ENCODE measurements at regions not wholly inside any gene's neighbourhood (a gene's known extent, or its start where the extent isn't known, plus 50 kb on each side); places are given as distances from the start of the nearest gene placed in this dataset.

DNA sequence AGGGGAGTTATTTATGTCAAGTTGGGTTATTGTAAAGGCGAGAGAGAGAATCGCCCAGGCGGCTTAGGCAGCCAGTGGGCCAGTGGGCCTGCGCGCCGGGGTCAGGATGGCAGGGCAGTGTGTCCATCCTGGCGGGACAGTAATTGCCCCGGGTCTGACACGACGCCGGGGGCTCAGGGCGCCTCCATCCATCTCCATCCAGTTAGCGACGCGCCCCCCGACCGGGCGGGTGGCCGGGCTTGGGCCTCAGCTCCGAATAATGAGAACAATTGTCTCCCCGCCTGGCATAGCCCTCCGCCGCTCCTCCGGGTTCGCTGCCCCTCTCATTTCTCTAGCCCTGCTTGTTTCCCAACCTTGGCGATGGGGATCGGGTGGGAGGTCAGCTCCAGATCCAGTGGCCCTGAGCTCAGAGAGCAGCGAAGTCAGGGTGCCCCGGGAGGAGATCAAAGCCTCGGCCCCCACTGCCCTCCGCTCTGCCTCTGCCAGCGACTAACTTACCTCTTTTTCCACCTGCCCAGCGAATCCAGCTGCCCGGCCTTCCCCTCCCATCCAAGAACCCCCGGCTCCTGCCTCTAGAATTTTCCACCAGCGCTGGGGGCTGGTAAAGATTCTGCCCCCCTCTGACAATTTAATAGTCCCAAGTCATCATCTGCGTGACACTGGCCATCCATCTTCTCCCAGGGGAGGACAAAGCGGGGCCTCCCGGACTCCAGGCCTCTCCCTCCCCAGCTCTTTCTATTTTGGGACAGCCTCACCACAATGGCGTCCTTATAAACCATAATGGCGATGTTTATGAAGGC lies 56.9 kb upstream of the TMEM33 start:
- no peaks in the 10 kb centered on the region for H3K9me2 ChIP-seq (ENCODE audit: insufficient read depth)
- H2AFZ ChIP-seq = no peak overlapping the region
- H3K9ac ChIP-seq = no peak overlapping the region
- H3K27me3 ChIP-seq (replicated peaks; ENCODE audit: insufficient read depth) = peaks cover 87% of the 10 kb centered on the region
- no peaks in the 10 kb centered on the region for H3K9me3 ChIP-seq (ENCODE audit: low read depth)
- no peak overlapping the region for H3K27ac ChIP-seq
- no peak overlapping the region for H3K4me3 ChIP-seq
- H3K36me3 ChIP-seq (ENCODE audit: low read depth) = no peaks in the 10 kb centered on the region
- H4K20me1 ChIP-seq (ENCODE audit: insufficient read depth) = no peaks in the 10 kb centered on the region
- in situ Hi-C loops (cut with MboI) = no loop called here
- WGBS, 2 experiments (ENCODE audit: low coverage in 1 of 2, low lambda C conversion rate in 2 of 2, missing lambda C conversion rate in 2 of 2) = 34 to 35% methylated on average over 34 to 41 of the region's 41 CpGs
- H3K4me2 ChIP-seq (ENCODE audit: unreplicated experiment) = no peak overlapping the region
- H3K4me1 ChIP-seq (ENCODE audit: insufficient read depth) = no peaks in the 10 kb centered on the region
- TF ChIP-seq EZH2 (IDR thresholded peaks at IDR 0.05; ENCODE audit: insufficient read depth, poor library complexity, severe bottlenecking) (no peak), EZH2phosphoT487 (IDR thresholded peaks at IDR 0.05; ENCODE audit: insufficient read depth, low read depth) (no peak)
- no peaks in the 10 kb centered on the region for H3K79me2 ChIP-seq (ENCODE audit: insufficient read depth)
- no peaks in the 10 kb centered on the region for H3F3A ChIP-seq (ENCODE audit: insufficient read depth)
- DNase-seq = no peak

DNA sequence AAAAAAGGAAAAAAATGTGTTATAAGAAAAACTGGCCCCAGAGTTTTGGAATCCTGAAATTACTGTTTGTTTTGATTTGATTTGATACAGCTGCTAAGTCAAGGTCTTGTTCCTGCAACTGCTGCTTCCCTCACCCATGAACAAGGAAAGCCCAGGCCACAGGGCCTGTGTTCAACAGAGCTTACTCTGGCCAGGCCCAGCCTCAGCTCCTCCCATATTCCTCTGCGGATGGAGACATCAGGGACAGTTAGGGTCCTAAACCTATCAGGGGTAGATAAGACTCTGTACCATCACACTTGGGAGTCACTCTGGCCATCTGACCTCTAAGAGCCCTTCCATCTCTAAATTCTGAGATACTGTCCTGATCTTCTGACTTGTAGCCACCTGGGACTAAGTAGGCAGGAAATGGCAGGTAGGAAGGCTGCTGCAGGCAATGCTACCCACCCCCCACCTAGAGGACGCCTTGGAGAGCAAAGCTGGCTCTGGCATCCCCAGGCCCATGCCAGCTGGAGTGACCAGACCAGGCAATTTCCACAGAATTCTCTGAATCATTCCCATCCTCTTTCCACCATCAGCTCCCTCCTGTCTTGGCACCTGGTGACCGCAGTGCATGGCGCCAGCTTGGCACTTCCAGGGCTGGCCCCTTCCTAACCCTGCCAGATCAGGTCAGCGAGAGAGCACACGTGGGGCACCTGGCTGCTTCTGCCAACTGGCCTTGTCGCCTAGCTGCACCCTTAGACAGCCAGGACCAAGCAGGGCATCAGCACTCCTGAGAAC lies 58.0 kb upstream of the TMEM33 start:
- Histone ChIP-seq H2AFZ (no peak overlapping the region), H3K27ac (no peak overlapping the region), H3K9me3 (ENCODE audit: low read depth) (no peaks in the 10 kb centered on the region), H3K79me2 (ENCODE audit: insufficient read depth) (no peaks in the 10 kb centered on the region), H3K9ac (no peak overlapping the region), H3K4me3 (no peak overlapping the region), H3K4me2 (ENCODE audit: unreplicated experiment) (no peak overlapping the region), H3K27me3 (replicated peaks; ENCODE audit: insufficient read depth) (peaks cover 94% of the 10 kb centered on the region), H3K9me2 (ENCODE audit: insufficient read depth) (no peaks in the 10 kb centered on the region), H4K20me1 (ENCODE audit: insufficient read depth) (no peaks in the 10 kb centered on the region), H3F3A (ENCODE audit: insufficient read depth) (no peaks in the 10 kb centered on the region), H3K4me1 (ENCODE audit: insufficient read depth) (no peaks in the 10 kb centered on the region), H3K36me3 (ENCODE audit: low read depth) (no peaks in the 10 kb centered on the region)
- 57 to 58% methylated on average over 7 of the region's 7 CpGs for WGBS, 2 experiments (ENCODE audit: low coverage in 1 of 2, low lambda C conversion rate in 2 of 2, missing lambda C conversion rate in 2 of 2)
- in situ Hi-C loops (cut with MboI) = no loop called here
- no peak for TF ChIP-seq EZH2 (IDR thresholded peaks at IDR 0.05; ENCODE audit: insufficient read depth, poor library complexity, severe bottlenecking)
- no peak for DNase-seq

DNA sequence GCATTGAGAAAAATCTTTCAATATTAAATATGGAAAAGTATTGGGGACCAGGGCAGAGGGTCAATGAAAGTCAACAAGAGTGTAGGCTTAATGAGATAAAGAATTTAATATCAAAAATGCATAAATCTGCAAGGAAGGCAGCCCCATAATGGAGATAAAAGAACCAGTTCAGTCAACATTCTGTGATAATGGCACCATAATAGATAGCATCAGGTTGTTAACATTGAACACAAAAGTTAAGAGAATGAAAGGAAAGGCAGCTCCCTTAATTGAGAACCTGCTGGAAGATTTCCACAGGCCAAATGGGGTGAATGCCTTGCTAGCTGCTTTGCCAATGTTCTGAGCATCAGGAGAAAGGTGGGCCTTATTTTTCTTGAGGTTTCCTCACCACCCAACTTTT lies 60.4 kb upstream of the TMEM33 start:
- H3K4me1 ChIP-seq (ENCODE audit: insufficient read depth) = no peaks in the 10 kb centered on the region

GRCh38 chr4:41874398-41874797 lies 60.8 kb upstream of the TMEM33 start:
- Histone ChIP-seq H2AFZ (no peak overlapping the region), H3F3A (ENCODE audit: insufficient read depth) (no peaks in the 10 kb centered on the region), H3K27ac (no peak overlapping the region), H3K79me2 (ENCODE audit: insufficient read depth) (no peaks in the 10 kb centered on the region), H3K36me3 (ENCODE audit: low read depth) (no peaks in the 10 kb centered on the region), H3K9me2 (ENCODE audit: insufficient read depth) (no peaks in the 10 kb centered on the region), H3K9me3 (ENCODE audit: low read depth) (no peaks in the 10 kb centered on the region), H3K4me3 (no peak overlapping the region), H3K9ac (no peak overlapping the region), H3K4me1 (ENCODE audit: insufficient read depth) (no peaks in the 10 kb centered on the region), H3K27me3 (replicated peaks; ENCODE audit: insufficient read depth) (peaks cover 94% of the 10 kb centered on the region), H3K4me2 (ENCODE audit: unreplicated experiment) (no peak overlapping the region), H4K20me1 (ENCODE audit: insufficient read depth) (no peaks in the 10 kb centered on the region)
- no peak for DNase-seq
- in situ Hi-C loops (cut with MboI) = no loop called here
- TF ChIP-seq EZH2 (IDR thresholded peaks at IDR 0.05; ENCODE audit: insufficient read depth, poor library complexity, severe bottlenecking) = peak; percentile 19
- TF ChIP-seq EZH2phosphoT487 (IDR thresholded peaks at IDR 0.05; ENCODE audit: insufficient read depth, low read depth) = no peak
- 29 to 36% methylated on average over 7 of the region's 7 CpGs for WGBS, 2 experiments (ENCODE audit: low coverage in 1 of 2, low lambda C conversion rate in 2 of 2, missing lambda C conversion rate in 2 of 2)

More for the DNA sequence above, 60.4 kb upstream of the TMEM33 start:
- no peak overlapping the region for H2AFZ ChIP-seq
- H3K4me3 ChIP-seq = no peak overlapping the region
- H3K27me3 ChIP-seq (replicated peaks; ENCODE audit: insufficient read depth) = peaks cover 94% of the 10 kb centered on the region
- no peaks in the 10 kb centered on the region for H3K9me3 ChIP-seq (ENCODE audit: low read depth)
- no peaks in the 10 kb centered on the region for H4K20me1 ChIP-seq (ENCODE audit: insufficient read depth)
- no peak overlapping the region for H3K9ac ChIP-seq
- no peaks in the 10 kb centered on the region for H3K9me2 ChIP-seq (ENCODE audit: insufficient read depth)
- no peaks in the 10 kb centered on the region for H3F3A ChIP-seq (ENCODE audit: insufficient read depth)
- no peaks in the 10 kb centered on the region for H3K79me2 ChIP-seq (ENCODE audit: insufficient read depth)
- no peak for TF ChIP-seq EZH2 (IDR thresholded peaks at IDR 0.05; ENCODE audit: insufficient read depth, poor library complexity, severe bottlenecking)
- no peak for TF ChIP-seq EZH2phosphoT487 (IDR thresholded peaks at IDR 0.05; ENCODE audit: insufficient read depth, low read depth)
- no peak overlapping the region for H3K4me2 ChIP-seq (ENCODE audit: unreplicated experiment)
- H3K36me3 ChIP-seq (ENCODE audit: low read depth) = no peaks in the 10 kb centered on the region
- no peak for DNase-seq
- H3K27ac ChIP-seq = no peak overlapping the region
- in situ Hi-C loops (cut with MboI) = no loop called here

Measured in GM23248 (cell line).